ENCODE measurements at regions not wholly inside any gene's neighbourhood (a gene's known extent, or its start where the extent isn't known, plus 50 kb on each side); places are given as distances from the start of the nearest gene placed in this dataset.
A peak's percentile ranks its signal among the peaks of the same experiment; 100 is the strongest.

- no peak for DNase-seq (ENCODE audit: low spot score)
These were observed 501.6 kb downstream of the VRK1 start for GRCh38 chr14:97298736-97299135.

DNA sequence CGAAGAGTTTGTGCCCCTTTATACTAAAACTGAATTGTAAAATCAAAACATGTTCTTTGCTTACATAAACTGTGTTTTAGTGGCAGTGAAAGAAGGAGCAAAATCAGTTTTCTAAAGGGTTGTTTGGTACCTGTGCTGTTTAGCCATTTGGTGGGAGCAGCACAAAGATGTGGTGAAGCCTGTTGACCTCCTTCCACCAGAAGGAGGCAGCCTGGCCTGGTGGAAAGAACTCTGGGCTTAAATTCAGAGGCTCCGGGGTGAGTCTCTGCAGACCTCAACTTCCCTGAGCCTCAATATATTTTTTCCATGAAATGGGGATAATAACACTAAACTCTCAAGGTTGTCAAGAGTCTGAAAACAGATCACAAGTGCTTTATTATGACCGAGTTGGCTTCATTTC is 502.5 kb downstream of the VRK1 start:
- DNase-seq (ENCODE audit: low spot score), result peak; percentile 38

DNA sequence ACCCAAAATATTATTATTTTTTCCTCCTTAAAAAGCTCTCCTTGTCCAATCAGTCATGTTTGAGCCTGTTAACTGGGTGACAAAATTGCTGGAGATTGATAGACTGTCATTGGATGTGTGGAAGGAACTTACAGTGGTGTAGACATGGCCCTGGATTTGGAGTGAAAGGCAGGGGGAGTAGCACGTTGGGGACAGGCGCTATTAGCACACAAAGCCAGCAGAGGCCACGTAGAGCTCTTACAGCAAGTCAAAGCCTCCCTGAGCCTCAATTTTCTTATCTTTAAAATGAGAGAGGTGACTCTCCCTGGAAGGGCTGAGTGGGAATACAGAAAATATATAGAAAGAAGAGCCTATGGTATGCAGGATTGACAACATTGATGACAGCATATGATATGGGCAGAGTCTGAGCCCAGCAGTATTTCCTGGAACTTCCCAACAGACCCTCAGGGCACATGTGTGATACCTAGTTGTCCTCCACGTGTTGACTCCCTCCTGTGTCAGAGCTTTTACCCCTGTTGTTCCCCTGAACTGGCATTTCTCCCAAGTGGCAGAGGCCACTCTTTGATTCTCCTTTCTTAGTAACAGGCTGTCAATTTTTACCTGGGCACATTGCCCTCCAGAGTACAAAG is 504.9 kb downstream of the VRK1 start:
- no peak for DNase-seq (ENCODE audit: low spot score)

- DNase-seq (ENCODE audit: low spot score), result no peak
These were observed 509.1 kb downstream of the VRK1 start for GRCh38 chr14:97306133-97306759.

GRCh38 chr14:97306760-97307246 is 509.6 kb downstream of the VRK1 start:
- DNase-seq (ENCODE audit: low spot score), result peak; percentile 39

- no peak for DNase-seq (ENCODE audit: low spot score)
These were observed 514.2 kb downstream of the VRK1 start for GRCh38 chr14:97311411-97311810.

GRCh38 chr14:97312910-97313309 is 515.7 kb downstream of the VRK1 start:
- DNase-seq (ENCODE audit: low spot score), result no peak

DNA sequence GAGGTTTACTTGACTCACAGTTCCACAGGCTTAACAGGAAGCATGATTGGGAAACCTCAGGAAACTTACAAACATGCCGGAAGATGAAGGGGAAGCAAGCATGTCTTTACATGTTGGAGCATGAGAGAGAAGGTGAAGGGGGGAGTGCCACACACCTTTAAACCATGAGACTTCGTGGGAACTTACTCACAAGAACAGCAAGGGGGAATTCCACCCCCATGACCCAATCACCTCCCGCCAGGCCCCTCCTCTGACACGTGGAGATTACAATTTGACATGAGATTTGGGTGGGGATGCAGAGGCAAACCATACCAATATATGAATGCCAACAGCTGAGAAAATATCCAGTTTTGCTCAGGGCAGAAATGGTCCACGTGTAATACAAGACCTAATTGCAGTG is 518.6 kb downstream of the VRK1 start:
- no peak for DNase-seq (ENCODE audit: low spot score)

- DNase-seq (ENCODE audit: low spot score), result no peak
These were observed 521.2 kb downstream of the VRK1 start for GRCh38 chr14:97318380-97318779.

DNA sequence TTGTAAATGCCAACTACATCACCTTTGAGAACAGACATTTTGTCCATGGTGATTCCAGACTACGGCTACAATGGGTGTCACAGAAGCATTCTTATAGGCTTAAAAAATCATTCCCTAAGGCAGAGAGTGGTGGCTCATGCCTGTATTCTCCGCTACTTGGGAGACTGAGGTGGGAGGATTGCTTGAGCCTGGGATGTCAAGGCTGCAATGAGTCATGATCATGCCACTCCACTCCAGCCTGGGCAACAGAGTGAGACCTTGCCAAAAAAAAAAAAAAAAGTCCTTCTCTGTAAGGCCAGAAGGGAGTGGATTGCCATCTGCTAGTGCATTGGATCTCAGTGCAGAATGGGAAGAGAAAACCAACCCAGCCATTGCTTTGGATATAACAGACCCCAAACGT is 522.5 kb downstream of the VRK1 start:
- DNase-seq (ENCODE audit: low spot score), result no peak

DNA sequence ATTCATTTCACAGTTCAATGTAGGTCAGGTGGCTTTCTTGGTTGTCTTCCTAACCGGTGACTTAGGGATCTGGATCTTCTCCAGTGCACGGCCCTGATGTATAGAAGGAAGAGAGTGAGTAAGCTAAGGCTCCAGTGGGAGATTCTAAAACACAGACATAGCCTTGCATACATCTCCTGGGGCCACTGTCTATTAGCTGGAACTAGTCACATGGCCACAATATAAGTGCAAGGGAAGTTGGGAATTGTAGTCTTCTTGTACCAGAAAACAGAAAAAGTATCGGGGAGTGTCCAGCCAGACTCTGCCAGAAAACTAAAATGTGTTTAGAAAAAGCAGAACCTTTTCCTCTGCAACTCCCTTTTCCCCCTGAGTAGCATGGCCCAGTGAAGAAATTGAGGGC is 531.6 kb downstream of the VRK1 start:
- DNase-seq (ENCODE audit: low spot score), result no peak

- no peak for DNase-seq (ENCODE audit: low spot score)
These were observed 532.5 kb downstream of the VRK1 start for GRCh38 chr14:97329701-97330100.

GRCh38 chr14:97331058-97331457 is 533.9 kb downstream of the VRK1 start:
- no peak for DNase-seq (ENCODE audit: low spot score)

- DNase-seq (ENCODE audit: low spot score), result no peak
These were observed 534.3 kb downstream of the VRK1 start for GRCh38 chr14:97331526-97331925.

GRCh38 chr14:97336179-97336578 is 539.0 kb downstream of the VRK1 start:
- no peak for DNase-seq (ENCODE audit: low spot score)

DNA sequence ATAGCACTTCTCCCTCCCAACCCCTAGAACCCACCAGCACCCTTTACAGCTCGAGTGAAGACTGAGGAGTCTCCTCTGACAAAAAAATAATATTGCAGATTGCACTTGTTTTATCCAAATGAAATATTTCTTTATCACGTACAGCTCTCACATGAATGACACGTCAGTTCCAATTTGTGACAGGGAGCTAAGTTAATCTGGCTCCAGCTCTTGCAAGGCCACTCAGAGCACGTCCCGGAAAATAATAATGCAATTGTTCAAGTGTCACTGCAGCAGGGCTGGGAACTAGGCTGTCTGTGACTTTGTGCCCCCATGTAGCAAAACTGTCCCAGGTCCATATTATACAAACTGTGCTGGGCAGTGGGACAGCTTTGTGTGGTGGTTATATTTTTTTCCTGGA is 539.6 kb downstream of the VRK1 start:
- DNase-seq (ENCODE audit: low spot score), result no peak

DNA sequence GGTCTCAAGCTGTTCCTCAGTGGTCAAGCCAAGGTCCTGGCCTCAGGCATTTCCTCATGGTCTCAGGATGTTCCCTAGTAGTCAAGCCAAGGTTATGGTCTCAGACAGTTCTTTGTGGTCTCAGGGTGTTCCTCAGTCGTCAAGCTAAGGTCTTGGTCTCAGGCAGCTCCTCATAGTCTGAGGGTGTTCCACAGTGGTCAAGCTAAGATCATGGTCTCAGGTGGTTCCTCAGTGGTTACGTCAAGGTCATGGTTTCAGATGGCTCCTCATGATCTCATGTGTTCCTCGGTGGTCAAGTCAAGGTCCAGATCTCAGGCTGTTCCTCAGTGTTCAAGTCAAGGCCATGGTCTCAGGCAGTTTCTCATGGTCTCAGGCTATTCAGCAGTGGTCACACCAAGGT is 540.1 kb downstream of the VRK1 start:
- no peak for DNase-seq (ENCODE audit: low spot score)

DNA sequence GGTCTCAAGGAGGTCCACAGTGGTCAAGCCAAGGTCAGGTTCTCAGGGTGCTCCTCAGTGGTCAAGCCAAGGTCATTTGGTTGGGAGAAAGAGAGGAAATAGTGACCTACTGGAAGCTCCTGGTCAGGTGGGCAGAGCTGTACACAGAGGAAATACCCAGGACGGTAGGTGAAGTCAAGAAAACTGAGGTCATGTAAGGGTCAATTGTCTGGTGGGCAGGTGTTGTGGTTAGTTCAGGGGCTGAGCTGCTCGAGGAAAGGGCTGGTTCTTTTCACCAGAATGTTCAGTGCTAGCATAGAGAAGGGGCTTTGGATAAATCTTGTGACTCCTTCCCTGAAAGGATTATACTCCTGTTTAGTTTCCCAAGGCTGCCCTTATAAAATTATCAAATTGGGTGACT is 540.5 kb downstream of the VRK1 start:
- no peak for DNase-seq (ENCODE audit: low spot score)

DNA sequence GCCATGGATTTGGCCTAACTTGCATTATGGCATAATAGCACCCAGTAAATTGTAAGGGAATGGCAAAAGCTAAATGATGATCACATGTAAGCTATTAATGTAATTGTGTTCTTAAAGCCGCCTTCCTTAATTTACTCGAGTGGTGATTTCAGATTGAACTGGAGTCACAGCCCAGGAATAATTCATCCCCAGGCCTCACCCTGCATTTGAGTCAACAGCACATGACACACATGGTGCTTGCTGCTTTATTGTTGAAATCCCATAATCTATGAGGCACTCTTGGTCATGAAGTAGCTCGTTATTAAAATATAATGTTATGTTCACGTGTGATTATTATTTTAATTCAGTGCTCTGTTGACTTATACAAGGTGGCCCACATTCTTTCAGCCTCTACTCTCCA is 547.5 kb downstream of the VRK1 start:
- DNase-seq (ENCODE audit: low spot score), result no peak

GRCh38 chr14:97346675-97347074 is 549.5 kb downstream of the VRK1 start:
- no peak for DNase-seq (ENCODE audit: low spot score)

- no peak for DNase-seq (ENCODE audit: low spot score)
These were observed 552.3 kb downstream of the VRK1 start for GRCh38 chr14:97349463-97349862.

GRCh38 chr14:97349946-97350345 is 552.8 kb downstream of the VRK1 start:
- no peak for DNase-seq (ENCODE audit: low spot score)

GRCh38 chr14:97350415-97350814 is 553.2 kb downstream of the VRK1 start:
- DNase-seq (ENCODE audit: low spot score), result no peak

Measured in CD4-positive, alpha-beta T cell treated with Interleukin-15 for 4 hours (primary cell).